Neural cell (in vitro differentiated cells): ENCODE measurements at regions not wholly inside any gene's neighbourhood (a gene's known extent, or its start where the extent isn't known, plus 50 kb on each side); places are given as distances from the start of the nearest gene placed in this dataset.

ENCODE experiments used
- H2AFZ ChIP-seq: fragments of 200-600, 300-800 bp; sonication (generic), shearing (Covaris generic); 2 replicates; pipeline ENCODE4 v1.6.0; 2014; ENCODE audit warnings: low read depth, mild to moderate bottlenecking, antibody characterized with exemption, low read length, moderate library complexity
- H3F3A ChIP-seq: fragments of 200-600 bp; shearing (Covaris generic); 2 replicates; pipeline ENCODE4 v1.6.1; 2016; ENCODE audit warnings: mild to moderate bottlenecking, moderate library complexity, mixed read lengths, antibody characterized with exemption, low read length; ENCODE audit not compliant: insufficient read depth, poor library complexity, severe bottlenecking
- H3K27ac ChIP-seq: fragments of 200-600, 300-800 bp; sonication (generic), shearing (Covaris generic); 2 replicates; pipeline ENCODE4 v1.5.1; 2014; ENCODE audit warnings: mild to moderate bottlenecking, low read length, moderate library complexity
- H3K27me3 ChIP-seq: fragments of 300-800, 200-600 bp; sonication (generic), shearing (Covaris generic); 2 replicates; pipeline ENCODE4 v1.6.0; 2014; ENCODE audit warnings: mild to moderate bottlenecking, low read depth, low read length, moderate library complexity; ENCODE audit not compliant: insufficient read depth
- H3K36me3 ChIP-seq: fragments of 300-800, 200-600 bp; sonication (generic), shearing (Covaris generic); 2 replicates; pipeline ENCODE4 v1.5.1; 2014; ENCODE audit warnings: mild to moderate bottlenecking, antibody characterized with exemption, low read length, moderate library complexity; ENCODE audit not compliant: insufficient read depth
- H3K4me2 ChIP-seq: fragments of 300-800, 200-600 bp; sonication (generic), shearing (Covaris generic); 2 replicates; pipeline ENCODE4 v1.6.0; 2014; ENCODE audit warnings: mild to moderate bottlenecking, low read length
- H3K4me3 ChIP-seq: fragments of 300-800, 200-600 bp; sonication (generic), shearing (Covaris generic); 2 replicates; pipeline ENCODE4 v1.5.1; 2014; ENCODE audit warnings: mild to moderate bottlenecking, low read length, moderate library complexity
- H3K79me2 ChIP-seq: fragments of 200-600 bp; shearing (Covaris generic); replicated peaks from 2 replicates; pipeline ENCODE4 v1.6.0; 2014; ENCODE audit warnings: mild to moderate bottlenecking, low read length, moderate library complexity; ENCODE audit not compliant: insufficient read depth
- H3K9ac ChIP-seq: fragments of 300-800, 200-600 bp; sonication (generic), shearing (Covaris generic); 2 replicates; pipeline ENCODE4 v1.6.1; 2016; ENCODE audit warnings: mild to moderate bottlenecking, low read length, mixed read lengths
- H3K9me2 ChIP-seq: fragments of 200-600 bp; shearing (Covaris generic); 2 replicates; pipeline ENCODE4 v1.6.1; 2016; ENCODE audit warnings: mild to moderate bottlenecking, low read length, mixed read lengths; ENCODE audit not compliant: insufficient read depth
- H3K9me3 ChIP-seq: fragments of 200-600, 300-800 bp; sonication (generic), shearing (Covaris generic); 2 replicates; pipeline ENCODE4 v1.6.1; 2016; ENCODE audit warnings: mild to moderate bottlenecking, mixed run types, low read length, moderate library complexity, mixed read lengths
- H4K20me1 ChIP-seq: fragments of 200-600 bp; shearing (Covaris generic); 2 replicates; pipeline ENCODE4 v1.6.1; 2016; ENCODE audit warnings: mild to moderate bottlenecking, mixed run types; ENCODE audit not compliant: insufficient read depth
- CTCF ChIP-seq: fragments of 450-650 bp; IDR thresholded peaks from 2 replicates; pipeline ENCODE4 v1.5.1; 2014; ENCODE audit warnings: antibody characterized with exemption, mild to moderate bottlenecking, moderate library complexity; ENCODE audit not compliant: poor library complexity, severe bottlenecking
- EP300 ChIP-seq: fragments of 450-650 bp; conservative IDR thresholded peaks from 2 replicates; pipeline ENCODE4 v1.6.1; 2014; ENCODE audit warnings: antibody characterized with exemption, mild to moderate bottlenecking, moderate library complexity; ENCODE audit not compliant: poor library complexity, severe bottlenecking
- EZH2 ChIP-seq: fragments of 200-600, 300-800 bp; shearing (Covaris generic), sonication (generic); IDR thresholded peaks from 2 replicates; pipeline ENCODE4 v1.6.1; 2014; ENCODE audit warnings: antibody characterized with exemption, low read length, borderline replicate concordance, mild to moderate bottlenecking; ENCODE audit not compliant: insufficient read depth, poor library complexity, severe bottlenecking
- MXI1 ChIP-seq: fragments of 450-650 bp; conservative IDR thresholded peaks from 2 replicates; pipeline ENCODE4 v1.6.1; 2014; ENCODE audit warnings: antibody characterized with exemption, mild to moderate bottlenecking; ENCODE audit not compliant: poor library complexity, severe bottlenecking
- POLR2AphosphoS5 ChIP-seq: IDR thresholded peaks from 2 replicates; pipeline ENCODE4 v1.6.1; 2012
- RAD21 ChIP-seq: fragments of 450-650 bp; conservative IDR thresholded peaks from 2 replicates; pipeline ENCODE4 v1.6.1; 2014; ENCODE audit warnings: antibody characterized with exemption, mild to moderate bottlenecking, moderate library complexity
- REST ChIP-seq: IDR thresholded peaks from 2 replicates; pipeline ENCODE4 v1.6.1; 2012; ENCODE audit warnings: borderline replicate concordance
- SMC3 ChIP-seq: fragments of 450-650 bp; conservative IDR thresholded peaks from 2 replicates; pipeline ENCODE4 v1.6.1; 2014; ENCODE audit warnings: antibody characterized with exemption, mild to moderate bottlenecking, moderate library complexity; ENCODE audit not compliant: poor library complexity
- TAF1 ChIP-seq: IDR thresholded peaks from 2 replicates; pipeline ENCODE4 v1.6.1; 2012; ENCODE audit warnings: low read depth

GRCh38 chr22:49564666-49565515, 262.8 kb downstream of the BRD1 start:
- Histone ChIP-seq H3F3A (no peaks in the 10 kb centered on the region), H3K27ac (no peak overlapping the region), H3K79me2 (no peaks in the 10 kb centered on the region), H3K36me3 (no peaks in the 10 kb centered on the region), H2AFZ (no peak overlapping the region), H3K4me3 (no peak overlapping the region), H3K4me2 (no peak overlapping the region), H4K20me1 (no peaks in the 10 kb centered on the region), H3K9me2 (no peaks in the 10 kb centered on the region), H3K9ac (no peak overlapping the region), H3K27me3 (no peaks in the 10 kb centered on the region), H3K9me3 (no peaks in the 10 kb centered on the region)
- TF ChIP-seq TAF1 (no peak), MXI1 (no peak), EZH2 (no peak), SMC3 (no peak), RAD21 (no peak), CTCF (no peak), EP300 (no peak), POLR2AphosphoS5 (no peak), REST (no peak)

DNA sequence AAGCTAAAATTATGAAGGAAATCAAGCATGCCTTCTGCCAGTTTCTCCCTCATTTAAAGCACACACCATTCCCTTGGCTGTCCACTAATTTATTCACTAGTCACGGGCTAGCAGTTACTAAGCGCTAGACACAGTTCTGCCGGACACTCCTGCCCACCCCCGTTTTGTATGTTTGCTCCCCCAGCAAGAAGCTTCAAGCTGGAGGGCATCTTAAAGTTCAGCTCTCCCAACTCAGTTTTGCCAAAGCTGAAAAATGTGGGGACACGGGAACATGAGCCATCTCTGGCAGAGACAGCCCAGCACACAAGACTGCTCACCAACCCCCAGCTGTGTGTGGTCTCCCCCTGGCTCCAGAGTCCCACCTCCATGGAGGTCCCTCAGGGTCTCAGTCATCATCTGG, 263.6 kb downstream of the BRD1 start:
- TF ChIP-seq REST (no peak), EZH2 (no peak), SMC3 (no peak), CTCF (no peak), EP300 (no peak), POLR2AphosphoS5 (no peak), MXI1 (no peak), RAD21 (no peak), TAF1 (no peak)
- Histone ChIP-seq H3K9ac (no peak overlapping the region), H2AFZ (no peak overlapping the region), H3K79me2 (no peaks in the 10 kb centered on the region), H3K36me3 (no peaks in the 10 kb centered on the region), H3K9me3 (no peaks in the 10 kb centered on the region), H3F3A (no peaks in the 10 kb centered on the region), H3K27me3 (no peaks in the 10 kb centered on the region), H3K4me3 (no peak overlapping the region), H3K4me2 (no peak overlapping the region), H3K27ac (no peak overlapping the region), H3K9me2 (no peaks in the 10 kb centered on the region), H4K20me1 (no peaks in the 10 kb centered on the region)
